HFFc6 (cell line): ENCODE measurements at regions not wholly inside any gene's neighbourhood (a gene's known extent, or its start where the extent isn't known, plus 50 kb on each side); places are given as distances from the start of the nearest gene placed in this dataset.
"Not testable (repeated sequence)": the region's sequence is repeated elsewhere in the genome, so short reads cannot be mapped to it uniquely, and the experiment has no call there.

Experiments
- DNase-seq: peaks from one replicate; pipeline ENCODE4 v3.0.0-alpha.2; 2018
- H3K27ac Mint-ChIP-seq: 2 replicates; pipeline ENCODE4 v1.8.0; 2020; ENCODE audit warnings: mild to moderate bottlenecking, mixed read lengths
- H3K27me3 Mint-ChIP-seq: 2 replicates; pipeline ENCODE4 v1.8.0; 2021; ENCODE audit warnings: mild to moderate bottlenecking, moderate library complexity, mixed read lengths; ENCODE audit not compliant: insufficient read depth
- H3K36me3 Mint-ChIP-seq: 2 replicates; pipeline ENCODE4 v1.8.0; 2021; ENCODE audit warnings: low read depth, mixed read lengths
- H3K4me1 Mint-ChIP-seq: 2 replicates; pipeline ENCODE4 v1.8.0; 2020; ENCODE audit warnings: low read depth, mixed read lengths
- H3K4me3 Mint-ChIP-seq: 2 replicates; pipeline ENCODE4 v1.8.0; 2020; ENCODE audit warnings: mild to moderate bottlenecking, moderate library complexity, mixed read lengths
- H3K9me3 Mint-ChIP-seq: 2 replicates; pipeline ENCODE4 v1.8.0; 2020; ENCODE audit warnings: mild to moderate bottlenecking, mixed read lengths
- CTCF ChIP-seq: fragments of 200-600 bp; sonication (generic); IDR thresholded peaks from 2 replicates; pipeline ENCODE4 v1.5.0; 2021; ENCODE audit warnings: antibody characterized with exemption, mild to moderate bottlenecking

DNA sequence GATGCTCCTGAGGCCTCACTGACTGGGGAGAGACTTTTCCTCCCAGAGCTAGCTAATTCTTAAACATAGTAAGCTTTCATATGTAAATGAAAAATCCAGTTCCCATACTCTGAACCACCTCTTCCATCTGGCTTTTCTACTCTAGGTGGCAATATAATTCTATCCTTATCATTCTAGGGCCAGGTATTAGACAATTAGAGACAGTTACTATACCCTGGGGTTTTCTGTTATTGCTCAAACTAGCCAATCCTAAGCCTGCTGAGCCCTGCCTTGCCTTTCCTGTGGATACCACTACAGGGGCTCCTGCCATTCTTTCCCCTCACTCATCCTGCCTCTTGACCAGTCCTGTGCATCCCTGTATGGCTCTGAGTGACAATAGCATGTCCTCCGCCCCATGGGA, 552.0 kb downstream of the STIM2 start:
- Mint-ChIP-seq H3K4me1 (no peaks in the 10 kb centered on the region), H3K36me3 (peaks cover 6% of the 10 kb centered on the region), H3K27me3 (no peaks in the 10 kb centered on the region; the same call in 1 of the 2 replicates), H3K4me3 (no peak overlapping the region), H3K9me3 (peaks cover 21% of the 10 kb centered on the region), H3K27ac (no peak overlapping the region)
- no peak for DNase-seq
- TF ChIP-seq CTCF: no peak

DNA sequence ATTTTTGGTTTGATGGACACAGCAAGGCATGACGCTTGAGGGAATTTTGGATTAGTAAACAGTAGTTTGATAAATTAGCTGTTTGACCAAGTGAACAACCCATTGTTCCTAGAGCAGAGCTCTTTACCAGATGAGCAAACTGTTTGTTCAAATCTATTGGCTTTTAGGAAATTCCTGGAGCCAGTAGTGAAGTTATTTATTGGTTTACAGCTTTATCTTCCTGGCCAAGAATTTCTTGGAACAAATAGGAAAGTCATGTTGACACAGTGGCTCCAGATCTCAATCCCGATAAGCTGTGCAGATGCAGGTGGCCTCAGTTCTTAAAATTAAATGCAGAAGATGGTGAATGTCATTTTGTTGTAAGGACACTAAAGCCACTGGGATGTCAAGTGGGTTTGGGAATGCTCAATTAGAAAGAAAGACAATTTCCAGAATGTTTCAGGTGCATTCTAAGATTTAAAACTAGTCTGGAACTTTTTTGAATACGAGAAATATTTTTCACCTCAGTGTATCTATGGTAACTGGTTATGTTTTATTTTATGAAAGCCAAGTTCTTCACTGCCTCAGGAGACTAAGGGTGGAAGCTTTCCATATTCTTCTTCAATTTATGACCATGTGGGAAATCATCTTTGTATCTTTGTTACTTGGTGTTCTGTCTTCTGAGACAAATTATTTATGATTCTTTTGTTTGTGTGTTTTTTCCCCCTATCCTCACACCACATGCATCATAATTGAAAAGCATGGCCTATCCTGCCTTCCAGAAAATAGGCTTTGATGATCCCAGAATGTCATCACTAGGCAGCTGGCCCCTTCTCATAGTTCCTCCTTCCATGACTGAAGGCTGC, 554.5 kb downstream of the STIM2 start:
- H3K9me3 Mint-ChIP-seq: peaks cover 23% of the 10 kb centered on the region
- H3K4me3 Mint-ChIP-seq: no peak overlapping the region

GRCh38 chr4:27428661-27429060, 568.0 kb downstream of the STIM2 start:
- Mint-ChIP-seq H3K27ac (no peak overlapping the region), H3K4me3 (no peak overlapping the region), H3K36me3 (no peaks in the 10 kb centered on the region), H3K9me3 (peaks cover 11% of the 10 kb centered on the region), H3K27me3 (no peaks in the 10 kb centered on the region), H3K4me1 (no peaks in the 10 kb centered on the region)
- TF ChIP-seq CTCF: no peak
- DNase-seq: no peak

More for the DNA sequence above, 554.5 kb downstream of the STIM2 start:
- Mint-ChIP-seq H3K4me1 (no peaks in the 10 kb centered on the region), H3K27me3 (no peaks in the 10 kb centered on the region; the same call in 1 of the 2 replicates), H3K27ac (no peak overlapping the region), H3K36me3 (peaks cover 6% of the 10 kb centered on the region)
- DNase-seq: no peak
- TF ChIP-seq CTCF: no peak

DNA sequence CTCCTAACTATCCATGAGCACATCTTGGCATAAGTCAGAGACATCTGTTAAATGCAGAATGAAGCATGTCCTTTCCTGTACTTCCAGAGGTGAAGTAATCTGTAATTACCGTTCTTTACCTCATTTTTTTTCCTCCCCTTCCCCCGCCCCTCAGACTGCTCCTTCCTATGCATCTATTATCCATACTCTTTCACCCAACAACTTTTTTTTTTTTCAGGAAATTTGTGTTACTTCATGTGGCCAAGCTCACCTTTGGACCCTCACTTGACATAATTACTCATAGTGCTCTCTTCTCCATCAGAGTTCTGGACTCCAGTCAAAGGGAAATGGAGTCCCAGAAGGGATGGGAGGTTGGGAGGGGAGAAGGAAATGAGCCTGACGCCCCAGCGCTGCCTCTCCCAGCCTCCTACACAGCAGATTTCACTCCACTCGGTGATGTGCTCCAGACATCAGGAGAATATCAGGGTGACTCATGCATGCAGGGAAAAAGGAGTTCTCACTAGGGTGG, 568.8 kb downstream of the STIM2 start:
- no peaks in the 10 kb centered on the region for H3K4me1 Mint-ChIP-seq
- DNase-seq: no peak
- TF ChIP-seq CTCF: no peak
- no peaks in the 10 kb centered on the region for H3K36me3 Mint-ChIP-seq
- H3K27ac Mint-ChIP-seq: no peak overlapping the region
- H3K4me3 Mint-ChIP-seq: no peak overlapping the region
- H3K9me3 Mint-ChIP-seq: peaks cover 15% of the 10 kb centered on the region
- no peaks in the 10 kb centered on the region for H3K27me3 Mint-ChIP-seq

DNA sequence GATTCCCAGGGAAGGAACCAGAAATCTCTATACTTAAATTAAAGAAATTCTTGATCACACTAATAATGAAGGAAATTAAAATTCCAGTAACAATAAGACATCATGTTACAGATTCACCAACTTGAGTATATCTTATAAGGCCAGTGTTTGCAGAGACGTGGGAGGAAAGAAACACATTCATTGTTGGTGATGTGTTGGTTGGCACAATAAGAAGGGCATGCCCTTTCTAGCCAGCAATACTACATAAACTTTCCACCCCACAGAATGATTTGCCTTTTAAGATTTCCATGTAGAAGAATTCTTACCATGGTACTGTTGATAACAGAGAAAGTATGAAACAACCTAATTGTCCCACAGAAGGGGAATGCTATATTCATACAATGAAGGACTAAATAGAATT, 581.5 kb downstream of the STIM2 start:
- no peak for DNase-seq
- Mint-ChIP-seq H3K27me3 (0 out of 2 replicates have a peak, but pooled peaks cover 2% of the 10 kb centered on the region), H3K4me1 (no peaks in the 10 kb centered on the region), H3K9me3 (peaks cover 19% of the 10 kb centered on the region), H3K36me3 (no peaks in the 10 kb centered on the region; the same call in 1 of the 2 replicates), H3K4me3 (no peak overlapping the region), H3K27ac (no peak overlapping the region)
- TF ChIP-seq CTCF: no peak

- not testable (repeated sequence) for H3K27me3 Mint-ChIP-seq, H3K36me3 Mint-ChIP-seq, H3K4me1 Mint-ChIP-seq, H3K4me3 Mint-ChIP-seq, H3K27ac Mint-ChIP-seq, DNase-seq
- H3K9me3 Mint-ChIP-seq: peaks cover 19% of the 10 kb centered on the region
Measured at GRCh38 chr4:27442661-27443060, 582.0 kb downstream of the STIM2 start.
